Right atrium auricular region (tissue), 2 donors: ENCODE measurements at regions not wholly inside any gene's neighbourhood (a gene's known extent, or its start where the extent isn't known, plus 50 kb on each side); places are given as distances from the start of the nearest gene placed in this dataset.

Source experiments
- DNase-seq: peaks from one replicate; pipeline ENCODE4 v3.0.0-alpha.2; 2019; ENCODE audit warnings: low spot score
- H3K27ac ChIP-seq, 2 donors: fragments of 200-600 bp; sonication (generic); 1 replicate in 1 of 2; 2 replicates in 1 of 2; pipeline ENCODE4 v1.5.1; 2016 to 2019
- H3K27me3 ChIP-seq, 2 donors: fragments of 200-600 bp; sonication (generic); one replicate each; pipeline versions ENCODE4 v1.5.1 to v1.6.0; 2017 to 2019
- H3K36me3 ChIP-seq: fragments of 200-600 bp; sonication (generic); one replicate; pipeline ENCODE4 v1.5.1; 2016
- H3K4me1 ChIP-seq, 2 donors: fragments of 200-600 bp; sonication (generic); one replicate each; pipeline versions ENCODE4 v1.5.1 to v1.6.0; 2017 to 2019
- H3K4me3 ChIP-seq, 2 donors: fragments of 200-600 bp; sonication (generic); 1 replicate in 1 of 2; 2 replicates in 1 of 2; pipeline ENCODE4 v1.5.1; 2017 to 2019; ENCODE audit warnings: mild to moderate bottlenecking in 1 of 2, moderate library complexity in 1 of 2
- H3K9me3 ChIP-seq, 2 donors: fragments of 200-600 bp; sonication (generic); one replicate each; pipeline ENCODE4 v1.5.1; 2019
- CTCF ChIP-seq, 2 donors: fragments of 200-600 bp; sonication (generic); IDR thresholded peaks; one replicate each; pipeline ENCODE4 v1.5.1; 2019; ENCODE audit warnings: antibody characterized with exemption in 2 of 2

GRCh38 chr10:52616395-52616764, 156.2 kb downstream of the MBL2 start:
- DNase-seq, result no peak
- no peak overlapping the region for H3K27ac ChIP-seq
- H3K27me3 ChIP-seq, result no peaks in the 10 kb centered on the region
- H3K4me1 ChIP-seq, result no peaks in the 10 kb centered on the region
- no peaks in the 10 kb centered on the region for H3K36me3 ChIP-seq
- no peaks in the 10 kb centered on the region for H3K9me3 ChIP-seq
- no peak overlapping the region for H3K4me3 ChIP-seq
- no peak for TF ChIP-seq CTCF (IDR thresholded peaks at IDR 0.05)

GRCh38 chr10:52617346-52617745, 155.2 kb downstream of the MBL2 start:
- no peak for TF ChIP-seq CTCF (IDR thresholded peaks at IDR 0.05)
- DNase-seq, result no peak
- H3K36me3 ChIP-seq, result no peaks in the 10 kb centered on the region
- H3K27me3 ChIP-seq, result no peaks in the 10 kb centered on the region
- H3K9me3 ChIP-seq, result no peaks in the 10 kb centered on the region
- H3K4me1 ChIP-seq, result no peaks in the 10 kb centered on the region
- no peak overlapping the region for H3K27ac ChIP-seq
- no peak overlapping the region for H3K4me3 ChIP-seq

- Histone ChIP-seq H3K4me1 (no peaks in the 10 kb centered on the region), H3K36me3 (no peaks in the 10 kb centered on the region), H3K9me3 (no peaks in the 10 kb centered on the region), H3K27me3 (no peaks in the 10 kb centered on the region), H3K27ac (no peak overlapping the region), H3K4me3 (no peak overlapping the region)
- TF ChIP-seq CTCF (IDR thresholded peaks at IDR 0.05), result no peak
- no peak for DNase-seq
Measured at GRCh38 chr10:52619052-52619451, 153.5 kb downstream of the MBL2 start.

- H3K4me1 ChIP-seq, result no peaks in the 10 kb centered on the region
- no peak overlapping the region for H3K27ac ChIP-seq
- no peak overlapping the region for H3K4me3 ChIP-seq
- H3K27me3 ChIP-seq, result peaks cover 0 to 3% of the 10 kb centered on the region in 2 donors
- TF ChIP-seq CTCF (IDR thresholded peaks at IDR 0.05), result no peak
- no peaks in the 10 kb centered on the region for H3K9me3 ChIP-seq
- H3K36me3 ChIP-seq, result no peaks in the 10 kb centered on the region
- no peak for DNase-seq
Measured at GRCh38 chr10:52621635-52622079, 150.9 kb downstream of the MBL2 start.

- TF ChIP-seq CTCF (IDR thresholded peaks at IDR 0.05), result no peak
- DNase-seq, result no peak
- H3K27me3 ChIP-seq, result peaks cover 0 to 3% of the 10 kb centered on the region in 2 donors
- no peaks in the 10 kb centered on the region for H3K9me3 ChIP-seq
- no peaks in the 10 kb centered on the region for H3K36me3 ChIP-seq
- no peak overlapping the region for H3K4me3 ChIP-seq
- H3K4me1 ChIP-seq, result no peaks in the 10 kb centered on the region
- H3K27ac ChIP-seq, result no peak overlapping the region
Measured at GRCh38 chr10:52623761-52624160, 148.8 kb downstream of the MBL2 start.

GRCh38 chr10:52627279-52627678, 145.3 kb downstream of the MBL2 start:
- no peaks in the 10 kb centered on the region for H3K36me3 ChIP-seq
- TF ChIP-seq CTCF (IDR thresholded peaks at IDR 0.05), result no peak
- DNase-seq, result no peak
- no peaks in the 10 kb centered on the region for H3K9me3 ChIP-seq
- no peak overlapping the region for H3K27ac ChIP-seq
- H3K4me1 ChIP-seq, result no peaks in the 10 kb centered on the region
- peaks cover 0 to 3% of the 10 kb centered on the region in 2 donors for H3K27me3 ChIP-seq
- H3K4me3 ChIP-seq, result no peak overlapping the region
